IMR-90 (cell line): ENCODE measurements at regions not wholly inside any gene's neighbourhood (a gene's known extent, or its start where the extent isn't known, plus 50 kb on each side); places are given as distances from the start of the nearest gene placed in this dataset.

Experiments used
- ATAC-seq: fragments of 200-7000 bp; cut with Tn5 transposase; 2 replicates; pipeline ENCODE4 v1.9.1; 2020; ENCODE audit warnings: low read depth, mild to moderate bottlenecking, moderate library complexity
- BruUV-seq: library from RNA; stranded (reverse); fragments of 400-500 nt; replicated peaks from 2 replicates; lab custom pipeline; 2021; lab: Mats Ljungman, UMichigan
- CTCF ChIA-PET: fragments of 300-600 bp; formaldehyde crosslinking; extraction: SDS; loops from one replicate; lab custom pipeline; 2021; ENCODE audit warnings: antibody characterized with exemption; lab: Yijun Ruan, JAX
- POLR2A ChIA-PET: fragments of 300-600 bp; sonication (Branson Sonifier 250); formaldehyde crosslinking; loops from one replicate; lab custom pipeline; 2022; ENCODE audit warnings: antibody characterized with exemption; ENCODE audit not compliant: unreplicated experiment; lab: Charles Lee
- DNase-seq: peaks from one replicate; pipeline ENCODE4 v3.0.0; 2013
- H2AFZ ChIP-seq: replicated peaks from 2 replicates; pipeline ENCODE3; 2013; ENCODE audit warnings: low read length, mild to moderate bottlenecking; ENCODE audit not compliant: poor library complexity
- H2AK5ac ChIP-seq: 2 replicates; pipeline ENCODE4 v1.6.1; 2013; ENCODE audit warnings: low read depth, low read length, inconsistent platforms
- H2AK9ac ChIP-seq: replicated peaks from 2 replicates; pipeline ENCODE3; 2013; ENCODE audit warnings: mild to moderate bottlenecking, low read depth, low read length, moderate library complexity; ENCODE audit not compliant: poor library complexity
- H2BK120ac ChIP-seq: 2 replicates; pipeline ENCODE4 v1.6.1; 2013; ENCODE audit warnings: low read depth, low read length, inconsistent platforms
- H2BK15ac ChIP-seq: 3 replicates; pipeline ENCODE4 v1.6.1; 2013; ENCODE audit warnings: low read depth, low read length, inconsistent platforms
- H2BK20ac ChIP-seq: 2 replicates; pipeline ENCODE4 v1.6.1; 2013; ENCODE audit warnings: low read depth, mild to moderate bottlenecking, inconsistent platforms, low read length, moderate library complexity
- H2BK5ac ChIP-seq: 2 replicates; pipeline ENCODE4 v1.6.1; 2013; ENCODE audit warnings: mild to moderate bottlenecking, low read depth, low read length, inconsistent platforms; ENCODE audit not compliant: poor library complexity, severe bottlenecking
- H3K14ac ChIP-seq: replicated peaks from 2 replicates; pipeline ENCODE4 v1.6.1; 2013; ENCODE audit warnings: low read depth, low read length, inconsistent platforms
- H3K18ac ChIP-seq: 2 replicates; pipeline ENCODE4 v1.6.1; 2013; ENCODE audit warnings: low read depth, low read length, control low read depth
- H3K23ac ChIP-seq: 2 replicates; pipeline ENCODE4 v1.6.1; 2013; ENCODE audit warnings: low read depth, low read length, inconsistent platforms
- H3K27ac ChIP-seq: 2 replicates; pipeline ENCODE4 v1.5.1; 2013; ENCODE audit warnings: mild to moderate bottlenecking, control low read depth, low read length; ENCODE audit not compliant: insufficient read depth
- H3K27me3 ChIP-seq: 2 replicates; pipeline ENCODE4 v1.6.1; 2013; ENCODE audit warnings: low read length; ENCODE audit not compliant: control insufficient read depth, insufficient read depth
- H3K36me3 ChIP-seq: 2 replicates; pipeline ENCODE4 v1.6.1; 2013; ENCODE audit warnings: low read length, mixed read lengths; ENCODE audit not compliant: control insufficient read depth, insufficient read depth
- H3K4ac ChIP-seq: 2 replicates; pipeline ENCODE4 v1.6.1; 2013; ENCODE audit warnings: low read depth, low read length, inconsistent platforms
- H3K4me1 ChIP-seq: 2 replicates; pipeline ENCODE4 v1.6.1; 2013; ENCODE audit warnings: low read length, mixed read lengths; ENCODE audit not compliant: control insufficient read depth, insufficient read depth
- H3K4me2 ChIP-seq: 2 replicates; pipeline ENCODE4 v1.6.1; 2013; ENCODE audit warnings: low read depth, mild to moderate bottlenecking, control low read depth, low read length, moderate library complexity
- H3K4me3 ChIP-seq: 2 replicates; pipeline ENCODE4 v1.5.1; 2013; ENCODE audit warnings: low read depth, mild to moderate bottlenecking, control low read depth, low read length, moderate library complexity; ENCODE audit not compliant: insufficient read depth
- H3K56ac ChIP-seq: 2 replicates; pipeline ENCODE4 v1.6.1; 2013; ENCODE audit warnings: low read length, inconsistent platforms; ENCODE audit not compliant: insufficient read depth; ENCODE audit errors: extremely low read depth
- H3K79me1 ChIP-seq, 2 experiments: 2 replicates each; pipeline ENCODE4 v1.6.1; 2013; ENCODE audit warnings: low read length in 2 of 2, inconsistent platforms in 1 of 2, low read depth in 1 of 2
- H3K9ac ChIP-seq: 2 replicates; pipeline ENCODE4 v1.6.1; 2013; ENCODE audit warnings: low read depth, low read length, control low read depth
- H3K9me1 ChIP-seq: 2 replicates; pipeline ENCODE4 v1.6.1; 2013; ENCODE audit warnings: low read length, inconsistent platforms; ENCODE audit not compliant: insufficient read depth
- H3K9me3 ChIP-seq: 2 replicates; pipeline ENCODE4 v1.6.1; 2013; ENCODE audit warnings: low read length; ENCODE audit not compliant: control insufficient read depth, insufficient read depth
- H4K20me1 ChIP-seq: 2 replicates; pipeline ENCODE4 v1.6.1; 2013; ENCODE audit warnings: low read length, inconsistent platforms; ENCODE audit not compliant: insufficient read depth
- H4K5ac ChIP-seq: 2 replicates; pipeline ENCODE4 v1.6.1; 2013; ENCODE audit warnings: mild to moderate bottlenecking, low read depth, low read length, control low read depth
- H4K8ac ChIP-seq, 2 experiments: 2 replicates each; pipeline ENCODE4 v1.6.1; 2013; ENCODE audit warnings: low read depth in 2 of 2, low read length in 2 of 2, control low read depth in 1 of 2, inconsistent platforms in 1 of 2
- H4K91ac ChIP-seq: 2 replicates; pipeline ENCODE4 v1.6.1; 2013; ENCODE audit warnings: low read depth, low read length, inconsistent platforms; ENCODE audit not compliant: insufficient read depth
- CEBPB ChIP-seq: IDR thresholded peaks from 2 replicates; pipeline ENCODE4 v1.6.1; 2012; ENCODE audit warnings: low read depth, low read length, improper control_type of control experiment
- CHD1 ChIP-seq: IDR thresholded peaks from 2 replicates; pipeline ENCODE4 v1.6.1; 2012; ENCODE audit warnings: low read depth, low read length, improper control_type of control experiment
- MAZ ChIP-seq: IDR thresholded peaks from 2 replicates; pipeline ENCODE4 v1.6.1; 2012; ENCODE audit warnings: low read depth, mild to moderate bottlenecking, low read length, improper control_type of control experiment, moderate library complexity, borderline replicate concordance
- POLR2A ChIP-seq: IDR thresholded peaks from 2 replicates; pipeline ENCODE4 v1.6.1; 2012; ENCODE audit warnings: mild to moderate bottlenecking, low read depth, low read length
- RFX5 ChIP-seq: IDR thresholded peaks from 2 replicates; pipeline ENCODE4 v1.8.0; 2012; ENCODE audit warnings: low read depth, mild to moderate bottlenecking, low read length, moderate library complexity
- WGBS, 2 experiments: methylation state at CpG; one replicate each; pipeline versions ENCODE4 v1.1.5 to v1.1.7; 2013; ENCODE audit warnings: missing lambda C conversion rate in 2 of 2; ENCODE audit not compliant: insufficient read length in 1 of 2; ENCODE audit errors: extremely low coverage in 2 of 2; 5-methylcytosine and 5-hydroxymethylcytosine counted together
- dilution Hi-C: fragments of 300-500 bp; cut with HindIII; formaldehyde crosslinking; loops from one replicate; pipeline ENCODE4 v1.14.3; 2018; ENCODE audit warnings: low sequenced_read_pairs; ENCODE audit not compliant: unreplicated experiment
- in situ Hi-C: fragments of 300-500 bp; cut with MboI; formaldehyde crosslinking; loops from 3 replicates; pipeline ENCODE4 v1.14.3; 2019; ENCODE audit warnings: low sequenced_read_pairs, inconsistent platforms, mixed read lengths
- intact Hi-C: fragments of 100-400 bp; cut with micrococcal nuclease; formaldehyde crosslinking; loops from 2 replicates; pipeline ENCODE4 v1.10.0; 2022
- TF ChIP-seq, protein P1 (sequence below): fragments of 150-350 bp; IDR thresholded peaks from 2 replicates; pipeline ENCODE4 v1.6.1; 2016; ENCODE audit warnings: low read depth, mild to moderate bottlenecking, low read length, moderate library complexity, borderline replicate concordance
- TF ChIP-seq, protein P2 (sequence below): conservative IDR thresholded peaks from 2 replicates; pipeline ENCODE4 v1.5.1; 2012; ENCODE audit warnings: mild to moderate bottlenecking, low read depth, low read length, improper control_type of control experiment

DNA sequence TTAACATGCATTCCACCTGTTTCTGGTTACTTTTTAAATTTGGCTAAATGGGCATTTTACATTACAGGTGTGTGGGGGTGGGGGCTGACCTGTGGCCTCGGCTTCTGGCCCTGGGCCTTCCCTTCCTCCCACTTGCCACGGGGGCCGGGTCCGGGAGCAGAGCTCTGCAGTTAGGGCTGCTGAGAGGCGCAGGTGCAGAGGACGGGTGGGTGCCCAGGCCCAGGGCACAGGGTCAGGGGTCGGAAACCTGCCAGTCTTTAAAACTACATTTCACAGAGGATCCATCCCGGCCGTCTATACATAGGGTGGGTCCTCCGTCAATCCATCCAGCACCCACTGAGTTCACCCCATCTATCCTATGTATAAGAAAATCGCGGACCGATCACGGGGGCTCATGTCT, 106.5 kb upstream of the INSIG1 start:
- POLR2A ChIA-PET = no interaction called here

More for the DNA sequence above, 106.5 kb upstream of the INSIG1 start:
- dilution Hi-C loops (no loop called here), in situ Hi-C loops (loop anchor here (10.0 kb wide), 1 partner anchor 154 kb away; no protein-coding TSS in a partner anchor), intact Hi-C loops (loop anchor here (5.0 kb wide), 1 partner anchor 264 kb away; no protein-coding TSS in a partner anchor)
- H3K4me1 ChIP-seq = no peaks in the 10 kb centered on the region
- H3K56ac ChIP-seq = no peak overlapping the region
- no peak overlapping the region for H3K4me3 ChIP-seq
- H2BK5ac ChIP-seq = no peak overlapping the region
- no peaks in the 10 kb centered on the region for H3K36me3 ChIP-seq
- no peak overlapping the region for H2BK120ac ChIP-seq
- 88% methylated on average over 3 of the region's 14 CpGs; no CpG with 5 or more reads in 1 of the 2 experiments for WGBS, 2 experiments
- no peak overlapping the region for H4K8ac ChIP-seq
- no peak overlapping the region for H3K27ac ChIP-seq
- H3K27me3 ChIP-seq = peaks cover 2% of the 10 kb centered on the region
- no peak overlapping the region for H3K23ac ChIP-seq
- H2BK15ac ChIP-seq = no peak overlapping the region
- no peak overlapping the region for H2AK9ac ChIP-seq
- no peak overlapping the region for H4K5ac ChIP-seq
- no peak overlapping the region for H2AK5ac ChIP-seq
- H3K18ac ChIP-seq = no peak overlapping the region
- no peak overlapping the region for H3K14ac ChIP-seq
- H3K79me1 ChIP-seq = no peaks in the 10 kb centered on the region
- TF ChIP-seq MAZ (no peak), CEBPB (no peak), POLR2A (no peak), CHD1 (no peak), RFX5 (no peak)
- TF ChIP-seq, protein P1, sequence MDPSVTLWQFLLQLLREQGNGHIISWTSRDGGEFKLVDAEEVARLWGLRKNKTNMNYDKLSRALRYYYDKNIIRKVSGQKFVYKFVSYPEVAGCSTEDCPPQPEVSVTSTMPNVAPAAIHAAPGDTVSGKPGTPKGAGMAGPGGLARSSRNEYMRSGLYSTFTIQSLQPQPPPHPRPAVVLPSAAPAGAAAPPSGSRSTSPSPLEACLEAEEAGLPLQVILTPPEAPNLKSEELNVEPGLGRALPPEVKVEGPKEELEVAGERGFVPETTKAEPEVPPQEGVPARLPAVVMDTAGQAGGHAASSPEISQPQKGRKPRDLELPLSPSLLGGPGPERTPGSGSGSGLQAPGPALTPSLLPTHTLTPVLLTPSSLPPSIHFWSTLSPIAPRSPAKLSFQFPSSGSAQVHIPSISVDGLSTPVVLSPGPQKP = no peak
- TF ChIP-seq, protein P2, sequence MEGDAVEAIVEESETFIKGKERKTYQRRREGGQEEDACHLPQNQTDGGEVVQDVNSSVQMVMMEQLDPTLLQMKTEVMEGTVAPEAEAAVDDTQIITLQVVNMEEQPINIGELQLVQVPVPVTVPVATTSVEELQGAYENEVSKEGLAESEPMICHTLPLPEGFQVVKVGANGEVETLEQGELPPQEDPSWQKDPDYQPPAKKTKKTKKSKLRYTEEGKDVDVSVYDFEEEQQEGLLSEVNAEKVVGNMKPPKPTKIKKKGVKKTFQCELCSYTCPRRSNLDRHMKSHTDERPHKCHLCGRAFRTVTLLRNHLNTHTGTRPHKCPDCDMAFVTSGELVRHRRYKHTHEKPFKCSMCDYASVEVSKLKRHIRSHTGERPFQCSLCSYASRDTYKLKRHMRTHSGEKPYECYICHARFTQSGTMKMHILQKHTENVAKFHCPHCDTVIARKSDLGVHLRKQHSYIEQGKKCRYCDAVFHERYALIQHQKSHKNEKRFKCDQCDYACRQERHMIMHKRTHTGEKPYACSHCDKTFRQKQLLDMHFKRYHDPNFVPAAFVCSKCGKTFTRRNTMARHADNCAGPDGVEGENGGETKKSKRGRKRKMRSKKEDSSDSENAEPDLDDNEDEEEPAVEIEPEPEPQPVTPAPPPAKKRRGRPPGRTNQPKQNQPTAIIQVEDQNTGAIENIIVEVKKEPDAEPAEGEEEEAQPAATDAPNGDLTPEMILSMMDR = no peak
- H3K9me3 ChIP-seq = peaks cover 4% of the 10 kb centered on the region
- no peak overlapping the region for H3K4me2 ChIP-seq
- H2BK20ac ChIP-seq = no peak overlapping the region
- no peak overlapping the region for H2AFZ ChIP-seq
- no TSS peak for BruUV-seq
- no peak overlapping the region for H3K9ac ChIP-seq
- H3K9me1 ChIP-seq = no peaks in the 10 kb centered on the region
- ATAC-seq (no peak), DNase-seq (no peak)
- CTCF ChIA-PET = interaction anchor here (0.6 to 2.5 kb wide), 2 partner anchors 14 to 107 kb away, joined by 3 to 15 read pairs; partner anchors contain the start of gene INSIG1
- no peak overlapping the region for H4K91ac ChIP-seq
- no peaks in the 10 kb centered on the region for H4K20me1 ChIP-seq
- no peak overlapping the region for H3K4ac ChIP-seq
